Osteocyte (in vitro differentiated cells): ENCODE measurements at regions not wholly inside any gene's neighbourhood (a gene's known extent, or its start where the extent isn't known, plus 50 kb on each side); places are given as distances from the start of the nearest gene placed in this dataset.

Experiments
- DNase-seq: peaks from one replicate; pipeline ENCODE4 v3.0.0; 2021; ENCODE audit warnings: mixed read lengths; ENCODE audit not compliant: unreplicated experiment; ENCODE audit errors: extremely low spot score
- H3K27ac Mint-ChIP-seq: one replicate; pipeline ENCODE4 v1.8.0; 2021; ENCODE audit warnings: mild to moderate bottlenecking, mixed read lengths; ENCODE audit not compliant: unreplicated experiment
- H3K27me3 Mint-ChIP-seq: one replicate; pipeline ENCODE4 v1.8.0; 2021; ENCODE audit warnings: mixed read lengths; ENCODE audit not compliant: unreplicated experiment
- H3K36me3 Mint-ChIP-seq: one replicate; pipeline ENCODE4 v1.8.0; 2021; ENCODE audit warnings: mixed read lengths; ENCODE audit not compliant: unreplicated experiment
- H3K4me1 Mint-ChIP-seq: one replicate; pipeline ENCODE4 v1.8.0; 2021; ENCODE audit warnings: mixed read lengths; ENCODE audit not compliant: unreplicated experiment
- H3K4me3 Mint-ChIP-seq: one replicate; pipeline ENCODE4 v1.8.0; 2021; ENCODE audit warnings: mild to moderate bottlenecking, moderate library complexity, mixed read lengths; ENCODE audit not compliant: unreplicated experiment
- H3K9me3 Mint-ChIP-seq: one replicate; pipeline ENCODE4 v1.8.0; 2021; ENCODE audit warnings: mixed read lengths; ENCODE audit not compliant: unreplicated experiment
- CTCF ChIP-seq: fragments of 200-600 bp; sonication (generic); IDR thresholded peaks from 2 replicates; pipeline ENCODE4 v1.5.0; 2021; ENCODE audit warnings: antibody characterized with exemption, mild to moderate bottlenecking, moderate library complexity

GRCh38 chr1:73868810-73869336, 329.1 kb downstream of the LRRIQ3 start:
- Mint-ChIP-seq H3K27ac (no peak overlapping the region), H3K9me3 (no peaks in the 10 kb centered on the region), H3K4me1 (no peaks in the 10 kb centered on the region), H3K27me3 (no peaks in the 10 kb centered on the region), H3K36me3 (no peaks in the 10 kb centered on the region), H3K4me3 (no peak overlapping the region)
- no peak for TF ChIP-seq CTCF
- no peak for DNase-seq

GRCh38 chr1:73862355-73862754, 335.6 kb downstream of the LRRIQ3 start:
- H3K9me3 Mint-ChIP-seq = no peaks in the 10 kb centered on the region
- H3K27me3 Mint-ChIP-seq = no peaks in the 10 kb centered on the region
- H3K4me3 Mint-ChIP-seq = no peak overlapping the region
- no peak for DNase-seq
- no peak for TF ChIP-seq CTCF
- H3K27ac Mint-ChIP-seq = no peak overlapping the region
- H3K36me3 Mint-ChIP-seq = no peaks in the 10 kb centered on the region
- no peaks in the 10 kb centered on the region for H3K4me1 Mint-ChIP-seq

- H3K27me3 Mint-ChIP-seq = no peaks in the 10 kb centered on the region
- H3K27ac Mint-ChIP-seq = no peak overlapping the region
- no peak for DNase-seq
- no peaks in the 10 kb centered on the region for H3K36me3 Mint-ChIP-seq
- no peaks in the 10 kb centered on the region for H3K9me3 Mint-ChIP-seq
- TF ChIP-seq CTCF = no peak
- no peaks in the 10 kb centered on the region for H3K4me1 Mint-ChIP-seq
- no peak overlapping the region for H3K4me3 Mint-ChIP-seq
Observed at GRCh38 chr1:73860421-73860950, 337.5 kb downstream of the LRRIQ3 start.

- DNase-seq = no peak
- H3K9me3 Mint-ChIP-seq = no peaks in the 10 kb centered on the region
- no peak overlapping the region for H3K27ac Mint-ChIP-seq
- no peaks in the 10 kb centered on the region for H3K27me3 Mint-ChIP-seq
- no peaks in the 10 kb centered on the region for H3K4me1 Mint-ChIP-seq
- TF ChIP-seq CTCF = no peak
- H3K4me3 Mint-ChIP-seq = no peak overlapping the region
- no peaks in the 10 kb centered on the region for H3K36me3 Mint-ChIP-seq
Observed at GRCh38 chr1:73859227-73859626, 338.7 kb downstream of the LRRIQ3 start.

GRCh38 chr1:73854527-73854926, 343.4 kb downstream of the LRRIQ3 start:
- Mint-ChIP-seq H3K4me1 (no peaks in the 10 kb centered on the region), H3K4me3 (no peak overlapping the region), H3K27me3 (no peaks in the 10 kb centered on the region), H3K36me3 (no peaks in the 10 kb centered on the region), H3K9me3 (no peaks in the 10 kb centered on the region), H3K27ac (no peak overlapping the region)
- no peak for DNase-seq
- TF ChIP-seq CTCF = no peak
